ENCODE measurements at regions not wholly inside any gene's neighbourhood (a gene's known extent, or its start where the extent isn't known, plus 50 kb on each side); places are given as distances from the start of the nearest gene placed in this dataset.

DNA sequence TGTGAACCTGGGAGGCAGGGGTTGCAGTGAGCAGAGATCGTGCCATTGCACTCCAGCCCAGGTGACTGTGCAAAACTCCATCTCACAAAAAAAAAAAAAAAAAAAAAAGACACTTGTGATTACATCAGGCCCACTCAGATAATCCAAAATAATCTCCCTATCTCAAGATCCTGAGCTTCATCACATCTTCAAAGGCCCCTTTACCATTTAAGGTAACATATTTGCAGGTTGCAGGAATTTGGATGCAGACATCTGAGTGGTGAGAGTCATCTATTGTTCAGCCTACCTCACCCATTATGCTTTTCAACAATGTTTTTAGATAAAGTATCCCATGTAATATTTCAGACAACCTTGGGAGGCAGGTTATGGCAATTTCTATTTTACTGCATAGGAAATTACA, 51.4 kb upstream of the EXOC4 start:
- intact Hi-C loops (cut with micrococcal nuclease), result no loop called here
- no TSS peak for BruUV-seq (replicated peaks)

More for the DNA sequence above, 51.4 kb upstream of the EXOC4 start:
- FAIRE-seq (no peak), DNase-seq (ENCODE audit: low read depth, low spot score) (no peak)
- H3K9me3 ChIP-seq (replicated peaks; ENCODE audit: control insufficient read depth, insufficient read depth, low read length), result no peaks in the 10 kb centered on the region
- no peak overlapping the region for H3K27ac ChIP-seq (ENCODE audit: insufficient read depth, low read depth, low read length)
- H2AFZ ChIP-seq (ENCODE audit: low read depth, low read length), result no peak overlapping the region
- no peaks in the 10 kb centered on the region for H3K36me3 ChIP-seq (ENCODE audit: control insufficient read depth in 2 of 2, extremely low read depth in 1 of 2, insufficient read depth in 2 of 2, low read length in 2 of 2)
- CTCF ChIA-PET, result interaction anchor here (0.6 kb wide), 1 partner anchor 81 kb away, joined by 5 read pairs; no protein-coding TSS in a partner anchor
- no peak overlapping the region for H3K4me3 ChIP-seq (replicated peaks in 1 of 3; ENCODE audit: insufficient read depth in 1 of 3, low read depth in 1 of 3, low read length in 3 of 3)
- H3K4me2 ChIP-seq (ENCODE audit: insufficient read depth, low read length), result no peak overlapping the region
- H3K4me1 ChIP-seq (ENCODE audit: control insufficient read depth, extremely low read depth, insufficient read depth, low read length), result no peaks in the 10 kb centered on the region
- POLR2A ChIA-PET, result no interaction called here
- H3K27me3 ChIP-seq (ENCODE audit: control insufficient read depth in 2 of 2, insufficient read depth in 2 of 2, low read length in 2 of 2), result peaks cover 9% of the 10 kb centered on the region in 2 experiments
- dilution Hi-C loops (cut with MboI; ENCODE audit: extremely low pct_ligation_motif_present, low sequenced_read_pairs), result no loop called here
- TF ChIP-seq GATA2 (IDR thresholded peaks at IDR 0.05; ENCODE audit: insufficient read depth, insufficient read length, low read depth, low read length), result no peak
- no peak for TF ChIP-seq JUN (IDR thresholded peaks at IDR 0.05; ENCODE audit: borderline replicate concordance, insufficient read depth, insufficient read length, low read depth)
- TF ChIP-seq MYC (IDR thresholded peaks at IDR 0.05; ENCODE audit: low read depth, low read length), result no peak
- TF ChIP-seq MAX (IDR thresholded peaks at IDR 0.05; ENCODE audit: insufficient read depth, insufficient read length), result no peak
- TF ChIP-seq FOS (IDR thresholded peaks at IDR 0.05; ENCODE audit: borderline replicate concordance, insufficient read depth, low read length), result no peak
- TF ChIP-seq EZH2 (IDR thresholded peaks at IDR 0.05; ENCODE audit: borderline replicate concordance, low read depth, low read length, severe bottlenecking), result no peak
- TF ChIP-seq POLR2A (IDR thresholded peaks at IDR 0.05; ENCODE audit: low read depth, low read length), result no peak
- TF ChIP-seq POLR2AphosphoS5 (IDR thresholded peaks at IDR 0.05; ENCODE audit: insufficient read depth, low read depth, low read length), result no peak
- TF ChIP-seq, protein P1, sequence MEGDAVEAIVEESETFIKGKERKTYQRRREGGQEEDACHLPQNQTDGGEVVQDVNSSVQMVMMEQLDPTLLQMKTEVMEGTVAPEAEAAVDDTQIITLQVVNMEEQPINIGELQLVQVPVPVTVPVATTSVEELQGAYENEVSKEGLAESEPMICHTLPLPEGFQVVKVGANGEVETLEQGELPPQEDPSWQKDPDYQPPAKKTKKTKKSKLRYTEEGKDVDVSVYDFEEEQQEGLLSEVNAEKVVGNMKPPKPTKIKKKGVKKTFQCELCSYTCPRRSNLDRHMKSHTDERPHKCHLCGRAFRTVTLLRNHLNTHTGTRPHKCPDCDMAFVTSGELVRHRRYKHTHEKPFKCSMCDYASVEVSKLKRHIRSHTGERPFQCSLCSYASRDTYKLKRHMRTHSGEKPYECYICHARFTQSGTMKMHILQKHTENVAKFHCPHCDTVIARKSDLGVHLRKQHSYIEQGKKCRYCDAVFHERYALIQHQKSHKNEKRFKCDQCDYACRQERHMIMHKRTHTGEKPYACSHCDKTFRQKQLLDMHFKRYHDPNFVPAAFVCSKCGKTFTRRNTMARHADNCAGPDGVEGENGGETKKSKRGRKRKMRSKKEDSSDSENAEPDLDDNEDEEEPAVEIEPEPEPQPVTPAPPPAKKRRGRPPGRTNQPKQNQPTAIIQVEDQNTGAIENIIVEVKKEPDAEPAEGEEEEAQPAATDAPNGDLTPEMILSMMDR (IDR thresholded peaks at IDR 0.05; ENCODE audit: extremely low read depth in 1 of 2, insufficient read depth in 1 of 2, low read depth in 1 of 2, low read length in 2 of 2), result no peak
- H3K79me2 ChIP-seq (ENCODE audit: control insufficient read depth, insufficient read depth, low read length), result no peaks in the 10 kb centered on the region
- H3K9me1 ChIP-seq (replicated peaks; ENCODE audit: control insufficient read depth, extremely low read depth, insufficient read depth, low read length), result no peaks in the 10 kb centered on the region
- no peak overlapping the region for H3K9ac ChIP-seq (replicated peaks; ENCODE audit: extremely low read depth, insufficient read depth, low read length)
- no peaks in the 10 kb centered on the region for H4K20me1 ChIP-seq (replicated peaks; ENCODE audit: control insufficient read depth, extremely low read depth, insufficient read depth, low read length)
